ENCODE measurements at regions not wholly inside any gene's neighbourhood (a gene's known extent, or its start where the extent isn't known, plus 50 kb on each side); places are given as distances from the start of the nearest gene placed in this dataset.

DNA sequence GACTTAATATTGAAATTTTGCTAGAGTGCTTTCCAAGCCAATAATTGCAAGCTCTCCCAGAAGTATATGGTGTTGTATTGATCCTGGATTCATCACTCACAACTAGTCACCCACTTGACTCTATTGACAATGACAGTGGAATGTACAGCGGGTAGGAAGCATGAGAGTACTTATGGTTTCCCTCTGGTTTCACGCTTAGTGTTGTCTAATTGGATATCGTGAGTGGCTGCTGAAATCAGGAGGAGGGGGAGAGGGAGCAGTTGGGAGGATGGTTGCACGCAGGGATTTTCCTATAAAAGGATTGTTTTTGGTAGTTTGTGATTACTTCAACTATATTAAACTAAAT, 1819.5 kb upstream of the TENM3 start:
- ATAC-seq (no peak), DNase-seq (no peak)
- TF ChIP-seq, protein P1, sequence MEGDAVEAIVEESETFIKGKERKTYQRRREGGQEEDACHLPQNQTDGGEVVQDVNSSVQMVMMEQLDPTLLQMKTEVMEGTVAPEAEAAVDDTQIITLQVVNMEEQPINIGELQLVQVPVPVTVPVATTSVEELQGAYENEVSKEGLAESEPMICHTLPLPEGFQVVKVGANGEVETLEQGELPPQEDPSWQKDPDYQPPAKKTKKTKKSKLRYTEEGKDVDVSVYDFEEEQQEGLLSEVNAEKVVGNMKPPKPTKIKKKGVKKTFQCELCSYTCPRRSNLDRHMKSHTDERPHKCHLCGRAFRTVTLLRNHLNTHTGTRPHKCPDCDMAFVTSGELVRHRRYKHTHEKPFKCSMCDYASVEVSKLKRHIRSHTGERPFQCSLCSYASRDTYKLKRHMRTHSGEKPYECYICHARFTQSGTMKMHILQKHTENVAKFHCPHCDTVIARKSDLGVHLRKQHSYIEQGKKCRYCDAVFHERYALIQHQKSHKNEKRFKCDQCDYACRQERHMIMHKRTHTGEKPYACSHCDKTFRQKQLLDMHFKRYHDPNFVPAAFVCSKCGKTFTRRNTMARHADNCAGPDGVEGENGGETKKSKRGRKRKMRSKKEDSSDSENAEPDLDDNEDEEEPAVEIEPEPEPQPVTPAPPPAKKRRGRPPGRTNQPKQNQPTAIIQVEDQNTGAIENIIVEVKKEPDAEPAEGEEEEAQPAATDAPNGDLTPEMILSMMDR (IDR thresholded peaks at IDR 0.05), result no peak
- Histone ChIP-seq H3K4me1 (no peaks in the 10 kb centered on the region), H3K9me3 (no peaks in the 10 kb centered on the region), H3K36me3 (no peaks in the 10 kb centered on the region), H3K4me3 (no peak overlapping the region), H3K27me3 (no peaks in the 10 kb centered on the region), H3K27ac (no peak overlapping the region)
- intact Hi-C loops (cut with DNase I), result no loop called here

DNA sequence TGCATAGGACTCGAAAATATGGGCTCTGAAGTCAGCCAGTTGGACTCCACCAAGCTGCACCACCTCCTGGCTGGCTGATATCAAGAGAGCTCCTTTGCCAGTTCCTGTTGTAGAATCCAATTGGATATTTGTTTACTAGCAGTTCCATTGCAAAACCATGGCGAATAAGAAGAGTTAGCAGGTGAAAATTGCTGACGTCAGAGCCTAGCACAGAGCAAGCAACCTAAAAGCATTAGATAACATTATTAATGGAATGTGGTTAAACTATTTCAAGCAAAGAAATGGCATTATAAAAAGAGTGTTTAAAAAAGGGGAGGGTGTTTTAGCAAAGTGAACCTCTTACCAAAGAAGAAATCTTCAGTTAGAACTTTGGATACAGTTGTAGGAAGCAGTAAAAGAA, 1816.3 kb upstream of the TENM3 start:
- TF ChIP-seq, protein P1 (IDR thresholded peaks at IDR 0.05), result no peak
- H3K4me1 ChIP-seq, result no peaks in the 10 kb centered on the region
- DNase-seq, result no peak
- intact Hi-C loops (cut with DNase I), result no loop called here
- ATAC-seq, result no peak
- no peaks in the 10 kb centered on the region for H3K9me3 ChIP-seq
- no peaks in the 10 kb centered on the region for H3K27me3 ChIP-seq
- H3K27ac ChIP-seq, result no peak overlapping the region
- no peak overlapping the region for H3K4me3 ChIP-seq
- no peaks in the 10 kb centered on the region for H3K36me3 ChIP-seq

DNA sequence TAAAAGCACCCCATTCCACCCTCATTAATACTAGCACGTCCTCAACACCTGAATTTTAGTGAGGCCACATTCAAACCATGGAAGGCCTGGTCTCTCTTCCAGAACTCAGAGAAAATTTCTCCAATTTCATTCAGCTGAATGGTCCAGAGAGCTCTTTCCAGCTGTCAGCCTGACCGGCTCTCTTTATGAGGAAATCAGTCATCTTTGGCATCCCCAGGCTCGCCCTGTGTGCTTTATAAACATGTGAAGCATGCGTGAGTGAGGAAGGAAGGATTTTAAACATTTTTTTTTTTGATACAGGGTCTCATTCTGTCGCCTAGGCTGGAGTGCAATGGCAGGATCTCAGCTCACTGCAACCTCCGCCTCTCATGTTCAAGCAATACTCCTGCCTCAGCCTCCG, 1812.9 kb upstream of the TENM3 start:
- H3K27me3 ChIP-seq, result no peaks in the 10 kb centered on the region
- no peak overlapping the region for H3K4me3 ChIP-seq
- DNase-seq, result no peak
- ATAC-seq, result no peak
- H3K4me1 ChIP-seq, result no peaks in the 10 kb centered on the region
- no peak overlapping the region for H3K27ac ChIP-seq
- H3K9me3 ChIP-seq, result no peaks in the 10 kb centered on the region
- intact Hi-C loops (cut with DNase I), result no loop called here
- TF ChIP-seq, protein P1 (IDR thresholded peaks at IDR 0.05), result no peak
- H3K36me3 ChIP-seq, result no peaks in the 10 kb centered on the region

DNA sequence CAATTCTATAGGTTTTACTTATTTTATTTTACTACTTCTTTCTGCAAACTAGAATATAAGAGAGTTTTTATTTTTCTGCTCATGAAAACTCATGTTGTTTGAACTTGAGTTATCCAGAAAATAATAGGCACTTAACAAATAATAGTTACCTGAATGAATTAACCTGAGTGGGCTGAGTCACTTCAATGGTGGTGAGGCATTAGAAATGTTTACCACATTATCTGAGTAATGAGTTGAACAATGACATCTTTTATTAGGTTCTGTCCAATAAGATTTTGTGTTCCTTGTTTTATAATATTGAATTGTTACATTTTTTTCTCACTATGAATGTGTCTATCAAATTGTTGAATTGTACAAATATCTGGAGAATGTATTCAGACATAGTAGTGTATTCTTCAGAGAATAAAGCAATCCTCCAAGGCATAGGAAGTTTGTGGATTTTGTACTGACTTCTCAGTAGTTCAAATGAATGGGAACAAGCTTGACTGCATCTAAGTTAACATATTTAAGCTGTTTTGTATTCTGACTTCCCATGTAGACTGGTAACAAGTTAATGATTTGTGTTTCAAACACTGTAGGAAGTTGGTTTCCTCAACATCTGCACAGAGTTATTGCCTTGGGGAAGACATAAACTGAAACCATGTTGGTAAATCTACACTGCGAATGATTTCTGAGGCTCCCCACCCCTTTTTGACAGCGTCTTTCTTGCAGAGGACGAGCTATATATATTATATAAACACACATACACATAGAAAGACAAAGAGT, 1808.9 kb upstream of the TENM3 start:
- intact Hi-C loops (cut with DNase I), result no loop called here
- no peak overlapping the region for H3K4me3 ChIP-seq
- TF ChIP-seq, protein P1 (IDR thresholded peaks at IDR 0.05), result no peak
- DNase-seq (no peak), ATAC-seq (no peak)
- H3K27me3 ChIP-seq, result no peaks in the 10 kb centered on the region
- H3K9me3 ChIP-seq, result no peaks in the 10 kb centered on the region
- no peaks in the 10 kb centered on the region for H3K4me1 ChIP-seq
- no peaks in the 10 kb centered on the region for H3K36me3 ChIP-seq
- no peak overlapping the region for H3K27ac ChIP-seq

DNA sequence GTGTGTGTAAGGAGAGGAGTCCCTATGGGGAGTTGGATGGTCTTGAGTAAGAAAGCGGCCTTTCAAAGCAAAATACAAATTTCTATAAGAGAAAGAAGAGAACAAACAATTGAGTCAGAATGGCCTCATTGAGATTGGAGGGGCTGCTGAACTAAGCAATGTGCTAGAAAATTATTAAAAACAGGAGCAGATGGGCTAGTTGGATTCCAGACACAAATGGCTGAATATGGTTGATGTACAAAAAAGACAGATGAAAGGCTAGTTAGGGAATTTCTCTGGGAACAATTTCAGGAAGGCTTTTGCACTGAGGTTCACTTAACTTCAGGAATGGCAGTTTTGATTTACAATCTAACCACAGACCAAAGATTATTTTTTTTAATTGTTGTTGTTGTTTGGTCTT, 1806.8 kb upstream of the TENM3 start:
- no peak for DNase-seq
- Histone ChIP-seq H3K36me3 (no peaks in the 10 kb centered on the region), H3K4me3 (no peak overlapping the region), H3K4me1 (no peaks in the 10 kb centered on the region), H3K9me3 (no peaks in the 10 kb centered on the region), H3K27ac (no peak overlapping the region), H3K27me3 (no peaks in the 10 kb centered on the region)
- intact Hi-C loops (cut with DNase I), result no loop called here
- no peak for ATAC-seq
- TF ChIP-seq, protein P1 (IDR thresholded peaks at IDR 0.05), result no peak

DNA sequence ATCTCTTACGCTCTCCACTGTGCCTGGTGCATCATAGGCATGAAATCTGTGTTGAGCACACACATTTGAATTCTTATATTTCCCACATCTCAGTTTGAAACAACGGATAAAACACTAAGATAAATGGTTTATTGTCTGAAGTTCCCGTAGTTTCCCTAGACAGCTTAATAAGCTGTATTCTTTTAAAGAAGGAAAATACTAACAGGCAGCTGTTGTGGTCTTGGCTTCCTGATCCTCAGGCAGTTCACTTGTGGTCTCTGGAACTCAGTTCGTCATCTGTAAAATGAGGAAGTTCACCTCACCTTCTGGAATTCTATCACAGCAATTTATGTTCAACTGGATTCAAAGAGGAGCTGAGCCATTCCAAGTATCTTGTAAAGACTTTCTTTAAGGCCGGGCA, 1805.6 kb upstream of the TENM3 start:
- H3K27me3 ChIP-seq, result no peaks in the 10 kb centered on the region
- ATAC-seq, result no peak
- H3K27ac ChIP-seq, result no peak overlapping the region
- intact Hi-C loops (cut with DNase I), result no loop called here
- no peak for DNase-seq
- H3K9me3 ChIP-seq, result no peaks in the 10 kb centered on the region
- no peaks in the 10 kb centered on the region for H3K4me1 ChIP-seq
- TF ChIP-seq, protein P1 (IDR thresholded peaks at IDR 0.05), result no peak
- H3K36me3 ChIP-seq, result no peaks in the 10 kb centered on the region
- H3K4me3 ChIP-seq, result no peak overlapping the region
